HepG2 (cell line): ENCODE measurements at regions not wholly inside any gene's neighbourhood (a gene's known extent, or its start where the extent isn't known, plus 50 kb on each side); places are given as distances from the start of the nearest gene placed in this dataset.

Source experiments
- MAFG ChIP-seq: sonication (generic); formaldehyde crosslinking; IDR thresholded peaks from 2 replicates; pipeline ENCODE4 v1.5.1; 2020; ENCODE audit warnings: mild to moderate bottlenecking, missing genetic modification reagents
- TF ChIP-seq, protein P1 (sequence below): sonication (generic); formaldehyde crosslinking; IDR thresholded peaks from 2 replicates; pipeline ENCODE4 v1.5.0; 2020; ENCODE audit warnings: mild to moderate bottlenecking, missing genetic modification reagents

DNA sequence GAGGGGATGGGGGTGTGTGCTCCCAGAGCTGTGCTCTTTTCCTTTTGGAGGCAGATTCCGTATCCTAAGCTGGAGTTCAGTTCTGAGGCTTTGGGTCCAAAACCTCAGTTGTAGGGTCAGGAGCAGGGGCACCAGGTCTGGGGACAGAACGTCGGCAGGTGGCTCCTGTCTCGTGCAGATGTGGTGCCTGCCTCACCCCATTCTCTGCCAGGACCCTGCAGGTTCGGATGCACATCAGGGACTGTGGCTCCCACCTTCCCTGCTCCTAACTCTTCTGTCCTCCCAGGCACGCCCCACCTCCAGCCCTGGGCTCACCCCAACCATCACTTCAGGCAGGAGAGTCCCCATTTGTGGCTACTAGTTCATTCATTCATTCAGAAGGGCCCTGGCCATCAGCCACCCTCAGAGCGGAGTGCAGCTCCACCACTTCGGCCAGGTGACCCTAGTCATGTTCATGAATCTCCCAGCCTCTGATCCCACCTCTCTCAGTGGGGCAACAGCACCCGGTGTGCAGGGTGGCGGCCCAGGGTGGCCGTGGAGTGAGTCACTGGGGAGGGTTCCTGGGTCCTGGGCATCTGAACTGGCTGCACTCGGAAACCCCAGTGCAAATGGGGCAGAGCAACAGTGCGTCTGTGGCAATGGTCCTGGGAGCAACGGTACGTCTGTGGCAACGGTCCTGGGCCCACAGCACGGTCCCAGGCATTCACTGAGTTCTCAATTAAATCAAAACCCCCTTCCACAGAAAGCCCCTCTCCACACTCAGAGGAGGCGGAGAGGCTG, 100.8 kb upstream of the FAM20C start:
- no peak for TF ChIP-seq MAFG
- TF ChIP-seq, protein P1, sequence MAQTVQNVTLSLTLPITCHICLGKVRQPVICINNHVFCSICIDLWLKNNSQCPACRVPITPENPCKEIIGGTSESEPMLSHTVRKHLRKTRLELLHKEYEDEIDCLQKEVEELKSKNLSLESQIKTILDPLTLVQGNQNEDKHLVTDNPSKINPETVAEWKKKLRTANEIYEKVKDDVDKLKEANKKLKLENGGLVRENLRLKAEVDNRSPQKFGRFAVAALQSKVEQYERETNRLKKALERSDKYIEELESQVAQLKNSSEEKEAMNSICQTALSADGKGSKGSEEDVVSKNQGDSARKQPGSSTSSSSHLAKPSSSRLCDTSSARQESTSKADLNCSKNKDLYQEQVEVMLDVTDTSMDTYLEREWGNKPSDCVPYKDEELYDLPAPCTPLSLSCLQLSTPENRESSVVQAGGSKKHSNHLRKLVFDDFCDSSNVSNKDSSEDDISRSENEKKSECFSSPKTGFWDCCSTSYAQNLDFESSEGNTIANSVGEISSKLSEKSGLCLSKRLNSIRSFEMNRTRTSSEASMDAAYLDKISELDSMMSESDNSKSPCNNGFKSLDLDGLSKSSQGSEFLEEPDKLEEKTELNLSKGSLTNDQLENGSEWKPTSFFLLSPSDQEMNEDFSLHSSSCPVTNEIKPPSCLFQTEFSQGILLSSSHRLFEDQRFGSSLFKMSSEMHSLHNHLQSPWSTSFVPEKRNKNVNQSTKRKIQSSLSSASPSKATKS (CRISPR knock-in tag) = no peak
